ENCODE measurements at regions not wholly inside any gene's neighbourhood (a gene's known extent, or its start where the extent isn't known, plus 50 kb on each side); places are given as distances from the start of the nearest gene placed in this dataset.

DNA sequence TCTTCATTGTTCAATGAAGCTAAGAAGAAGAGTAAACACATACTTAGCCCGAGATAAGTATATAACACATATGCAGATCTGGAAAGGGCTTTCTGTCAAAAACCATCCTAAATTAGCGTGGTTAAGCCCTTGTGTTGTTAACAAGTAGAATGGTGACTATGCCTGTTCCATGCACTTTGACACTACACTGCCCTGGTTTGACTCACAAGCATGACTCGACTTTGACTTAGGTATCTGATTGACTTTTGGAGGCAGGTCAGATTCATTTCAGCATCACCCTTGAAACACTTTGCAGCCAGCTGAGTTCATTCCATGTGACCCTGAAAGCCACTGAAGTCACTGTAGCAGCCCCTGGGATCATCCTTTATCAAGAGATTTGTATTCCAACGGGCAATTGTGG, 239.8 kb downstream of the TBX18 start:
- no peak overlapping the region for H3K4me3 ChIP-seq (ENCODE audit: low read depth, low read length)

DNA sequence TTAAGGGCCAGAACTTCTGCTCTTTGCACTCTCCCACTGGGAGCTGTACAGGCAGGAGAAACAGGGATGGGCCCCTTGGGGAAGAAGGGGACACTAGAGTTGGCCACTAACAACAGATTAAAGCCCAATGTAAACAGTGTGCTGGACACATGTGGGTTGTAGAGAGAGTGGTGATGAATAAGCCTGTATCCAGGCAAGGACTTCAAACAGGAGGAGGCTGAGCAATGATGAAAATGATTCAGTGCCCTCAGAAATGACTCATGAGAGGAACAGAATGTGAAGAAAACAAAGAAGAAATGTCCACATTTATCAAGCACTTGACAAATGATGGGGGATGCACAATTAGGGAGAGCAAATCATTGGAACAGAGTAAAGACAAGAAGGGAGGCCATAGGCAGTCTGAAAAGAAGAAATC, 242.3 kb downstream of the TBX18 start:
- no peaks in the 10 kb centered on the region for H3K9me3 ChIP-seq (ENCODE audit: severe bottlenecking)
- TF ChIP-seq, protein P1, sequence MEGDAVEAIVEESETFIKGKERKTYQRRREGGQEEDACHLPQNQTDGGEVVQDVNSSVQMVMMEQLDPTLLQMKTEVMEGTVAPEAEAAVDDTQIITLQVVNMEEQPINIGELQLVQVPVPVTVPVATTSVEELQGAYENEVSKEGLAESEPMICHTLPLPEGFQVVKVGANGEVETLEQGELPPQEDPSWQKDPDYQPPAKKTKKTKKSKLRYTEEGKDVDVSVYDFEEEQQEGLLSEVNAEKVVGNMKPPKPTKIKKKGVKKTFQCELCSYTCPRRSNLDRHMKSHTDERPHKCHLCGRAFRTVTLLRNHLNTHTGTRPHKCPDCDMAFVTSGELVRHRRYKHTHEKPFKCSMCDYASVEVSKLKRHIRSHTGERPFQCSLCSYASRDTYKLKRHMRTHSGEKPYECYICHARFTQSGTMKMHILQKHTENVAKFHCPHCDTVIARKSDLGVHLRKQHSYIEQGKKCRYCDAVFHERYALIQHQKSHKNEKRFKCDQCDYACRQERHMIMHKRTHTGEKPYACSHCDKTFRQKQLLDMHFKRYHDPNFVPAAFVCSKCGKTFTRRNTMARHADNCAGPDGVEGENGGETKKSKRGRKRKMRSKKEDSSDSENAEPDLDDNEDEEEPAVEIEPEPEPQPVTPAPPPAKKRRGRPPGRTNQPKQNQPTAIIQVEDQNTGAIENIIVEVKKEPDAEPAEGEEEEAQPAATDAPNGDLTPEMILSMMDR (IDR thresholded peaks at IDR 0.05; ENCODE audit: low read depth, low read length) = no peak
- no peak for DNase-seq
- no peaks in the 10 kb centered on the region for H3K36me3 ChIP-seq
- H3K27ac ChIP-seq = no peak overlapping the region
- H3K27me3 ChIP-seq (ENCODE audit: insufficient read depth, low read depth, severe bottlenecking) = no peaks in the 10 kb centered on the region
- no peak overlapping the region for H3K4me3 ChIP-seq (ENCODE audit: low read depth, low read length)

More for the DNA sequence above, 239.8 kb downstream of the TBX18 start:
- Histone ChIP-seq H3K36me3 (no peaks in the 10 kb centered on the region), H3K27me3 (ENCODE audit: insufficient read depth, low read depth, severe bottlenecking) (no peaks in the 10 kb centered on the region), H3K9me3 (ENCODE audit: severe bottlenecking) (no peaks in the 10 kb centered on the region), H3K27ac (no peak overlapping the region; the same call in 1 of the 2 replicates)
- DNase-seq = peak; percentile 32
- TF ChIP-seq, protein P1 (IDR thresholded peaks at IDR 0.05; ENCODE audit: low read depth, low read length) = no peak

DNA sequence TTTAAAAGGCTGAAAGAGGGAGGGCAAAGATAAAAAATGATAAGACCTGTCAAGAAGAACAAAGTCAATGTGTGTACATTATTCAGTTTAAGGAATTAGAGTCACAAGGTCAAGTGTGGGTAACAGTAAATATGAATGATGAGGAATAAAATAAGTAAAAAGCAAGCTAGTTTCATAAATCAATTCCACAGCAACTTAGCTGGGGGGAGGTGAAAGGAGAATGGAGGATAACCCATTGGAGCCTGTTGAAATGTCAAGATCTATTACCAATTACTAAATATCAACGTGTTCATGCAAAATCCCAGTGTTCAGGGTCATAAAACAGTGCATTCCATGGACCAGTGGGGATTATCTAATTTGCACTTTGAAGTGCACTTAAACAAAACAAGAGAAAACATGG, 242.9 kb downstream of the TBX18 start:
- H3K9me3 ChIP-seq (ENCODE audit: severe bottlenecking) = no peaks in the 10 kb centered on the region
- H3K27me3 ChIP-seq (ENCODE audit: insufficient read depth, low read depth, severe bottlenecking) = no peaks in the 10 kb centered on the region
- H3K36me3 ChIP-seq = no peaks in the 10 kb centered on the region
- no peak overlapping the region for H3K4me3 ChIP-seq (ENCODE audit: low read depth, low read length)
- H3K27ac ChIP-seq = no peak overlapping the region
- no peak for DNase-seq
- TF ChIP-seq, protein P1 (IDR thresholded peaks at IDR 0.05; ENCODE audit: low read depth, low read length) = no peak

DNA sequence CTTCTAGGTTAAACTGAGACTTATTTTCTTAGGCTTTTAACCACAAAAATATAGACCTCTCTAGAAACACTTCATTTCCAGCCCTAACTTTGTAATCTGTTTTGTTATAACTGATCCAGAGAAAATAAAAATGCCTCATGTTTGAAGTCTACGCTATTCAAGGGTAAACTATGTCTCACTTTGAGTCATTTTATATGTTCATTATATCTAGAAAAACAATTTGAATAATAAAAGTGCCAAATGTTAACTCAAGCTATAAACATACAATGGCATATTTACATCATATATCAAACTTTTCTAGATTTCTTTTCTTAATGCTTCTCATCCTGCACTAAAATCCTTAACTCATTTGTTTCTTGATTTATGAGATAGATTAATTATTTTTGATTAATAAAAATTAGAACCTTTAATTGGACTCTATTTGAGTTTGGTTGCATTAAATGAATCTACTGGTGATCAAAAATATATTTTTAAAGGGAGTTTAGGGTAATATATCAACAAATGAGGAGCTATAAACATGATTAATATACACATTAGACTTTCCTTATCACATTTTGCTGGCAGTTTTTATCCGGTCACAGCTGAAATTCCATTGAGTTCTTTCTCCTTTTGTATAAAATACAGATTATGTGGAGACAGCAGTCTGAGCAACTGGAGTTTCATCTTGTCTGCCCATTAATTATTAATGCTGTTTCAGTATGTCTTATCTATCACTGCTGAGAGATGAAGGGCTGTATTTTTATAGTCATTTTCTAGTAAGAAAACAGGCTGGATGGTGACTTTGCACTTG, 246.5 kb downstream of the TBX18 start:
- DNase-seq = no peak
- Histone ChIP-seq H3K9me3 (ENCODE audit: severe bottlenecking) (no peaks in the 10 kb centered on the region), H3K4me3 (ENCODE audit: low read depth, low read length) (no peak overlapping the region), H3K27ac (no peak overlapping the region), H3K36me3 (no peaks in the 10 kb centered on the region), H3K27me3 (ENCODE audit: insufficient read depth, low read depth, severe bottlenecking) (no peaks in the 10 kb centered on the region)
- TF ChIP-seq, protein P1 (IDR thresholded peaks at IDR 0.05; ENCODE audit: low read depth, low read length) = no peak

DNA sequence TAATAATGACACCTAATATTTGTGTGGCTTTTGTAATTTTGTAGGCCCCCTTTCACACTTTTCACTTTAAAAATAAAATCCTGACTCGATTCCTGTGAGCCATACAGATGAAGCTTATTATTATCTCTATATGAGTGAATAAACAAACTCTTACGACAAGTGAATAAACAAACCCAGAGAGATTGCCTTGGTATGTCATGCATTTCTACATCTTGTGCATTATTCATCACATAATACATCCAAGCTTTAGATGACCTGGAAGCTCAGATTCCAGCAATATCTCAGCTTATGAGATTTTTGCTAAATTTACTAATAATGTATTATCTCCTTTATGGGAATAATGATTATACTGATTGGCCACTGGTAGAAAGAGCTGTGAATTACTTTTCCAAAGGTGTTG, 248.2 kb downstream of the TBX18 start:
- Histone ChIP-seq H3K36me3 (no peaks in the 10 kb centered on the region), H3K4me3 (ENCODE audit: low read depth, low read length) (no peak overlapping the region), H3K9me3 (ENCODE audit: severe bottlenecking) (no peaks in the 10 kb centered on the region), H3K27ac (no peak overlapping the region), H3K27me3 (ENCODE audit: insufficient read depth, low read depth, severe bottlenecking) (no peaks in the 10 kb centered on the region)
- TF ChIP-seq, protein P1 (IDR thresholded peaks at IDR 0.05; ENCODE audit: low read depth, low read length) = no peak
- DNase-seq = no peak

DNA sequence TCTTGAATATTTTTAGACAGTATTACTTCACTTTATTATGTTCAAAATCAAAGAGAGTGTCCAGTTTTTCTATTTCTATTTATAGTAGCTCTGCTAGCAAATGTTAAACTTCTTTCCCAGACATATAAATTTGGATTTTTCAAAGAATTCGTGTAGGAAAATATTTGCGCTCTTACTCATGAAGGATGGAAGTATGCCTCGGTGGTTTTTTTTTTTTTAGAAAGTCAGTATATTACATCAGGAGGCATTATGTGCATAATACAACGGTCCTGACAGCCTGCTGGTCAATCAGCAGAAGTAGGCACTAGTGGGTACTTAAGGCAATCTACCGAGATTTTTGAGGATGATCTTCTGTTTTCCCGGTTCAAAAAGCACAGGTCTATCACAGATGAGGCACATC, 249.3 kb downstream of the TBX18 start:
- H3K27me3 ChIP-seq (ENCODE audit: insufficient read depth, low read depth, severe bottlenecking) = no peaks in the 10 kb centered on the region
- no peak for DNase-seq
- H3K4me3 ChIP-seq (ENCODE audit: low read depth, low read length) = no peak overlapping the region
- no peaks in the 10 kb centered on the region for H3K9me3 ChIP-seq (ENCODE audit: severe bottlenecking)
- TF ChIP-seq, protein P1 (IDR thresholded peaks at IDR 0.05; ENCODE audit: low read depth, low read length) = no peak
- no peak overlapping the region for H3K27ac ChIP-seq
- no peaks in the 10 kb centered on the region for H3K36me3 ChIP-seq

Measured in WERI-Rb-1 (cell line).